ENCODE measurements at regions not wholly inside any gene's neighbourhood (a gene's known extent, or its start where the extent isn't known, plus 50 kb on each side); places are given as distances from the start of the nearest gene placed in this dataset.

DNA sequence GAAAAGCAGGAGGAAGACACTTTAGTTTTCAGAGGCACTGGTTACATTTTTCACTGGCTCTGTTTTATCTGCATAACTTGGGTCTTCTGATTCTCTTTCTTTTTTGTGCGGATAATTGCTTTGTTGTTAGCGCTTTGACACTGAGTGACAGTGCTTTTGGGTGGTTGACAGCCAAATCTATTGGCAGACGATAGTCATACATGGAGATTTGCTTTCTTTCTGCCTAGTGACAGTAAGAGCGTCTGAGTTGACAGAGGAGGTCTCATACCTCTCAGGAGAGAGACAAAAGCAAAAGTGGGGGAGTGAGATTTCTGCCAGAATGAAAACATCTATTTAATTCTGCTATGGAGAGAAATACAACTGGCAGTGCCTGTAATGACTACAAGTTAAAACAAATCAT lies 2278.0 kb upstream of the WWC1 start:
- Histone ChIP-seq H3K36me3 (ENCODE audit: control insufficient read depth, insufficient read depth, low read length) (no peaks in the 10 kb centered on the region), H3K27me3 (replicated peaks; ENCODE audit: control insufficient read depth, insufficient read depth, low read length) (no peaks in the 10 kb centered on the region), H3K4me3 (replicated peaks; ENCODE audit: low read depth, low read length) (no peak overlapping the region)
- TF ChIP-seq, protein P1, sequence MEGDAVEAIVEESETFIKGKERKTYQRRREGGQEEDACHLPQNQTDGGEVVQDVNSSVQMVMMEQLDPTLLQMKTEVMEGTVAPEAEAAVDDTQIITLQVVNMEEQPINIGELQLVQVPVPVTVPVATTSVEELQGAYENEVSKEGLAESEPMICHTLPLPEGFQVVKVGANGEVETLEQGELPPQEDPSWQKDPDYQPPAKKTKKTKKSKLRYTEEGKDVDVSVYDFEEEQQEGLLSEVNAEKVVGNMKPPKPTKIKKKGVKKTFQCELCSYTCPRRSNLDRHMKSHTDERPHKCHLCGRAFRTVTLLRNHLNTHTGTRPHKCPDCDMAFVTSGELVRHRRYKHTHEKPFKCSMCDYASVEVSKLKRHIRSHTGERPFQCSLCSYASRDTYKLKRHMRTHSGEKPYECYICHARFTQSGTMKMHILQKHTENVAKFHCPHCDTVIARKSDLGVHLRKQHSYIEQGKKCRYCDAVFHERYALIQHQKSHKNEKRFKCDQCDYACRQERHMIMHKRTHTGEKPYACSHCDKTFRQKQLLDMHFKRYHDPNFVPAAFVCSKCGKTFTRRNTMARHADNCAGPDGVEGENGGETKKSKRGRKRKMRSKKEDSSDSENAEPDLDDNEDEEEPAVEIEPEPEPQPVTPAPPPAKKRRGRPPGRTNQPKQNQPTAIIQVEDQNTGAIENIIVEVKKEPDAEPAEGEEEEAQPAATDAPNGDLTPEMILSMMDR (IDR thresholded peaks at IDR 0.05; ENCODE audit: insufficient read depth, low read length, poor library complexity, severe bottlenecking): no peak
- no peak for DNase-seq (ENCODE audit: extremely low read depth, insufficient read length)

DNA sequence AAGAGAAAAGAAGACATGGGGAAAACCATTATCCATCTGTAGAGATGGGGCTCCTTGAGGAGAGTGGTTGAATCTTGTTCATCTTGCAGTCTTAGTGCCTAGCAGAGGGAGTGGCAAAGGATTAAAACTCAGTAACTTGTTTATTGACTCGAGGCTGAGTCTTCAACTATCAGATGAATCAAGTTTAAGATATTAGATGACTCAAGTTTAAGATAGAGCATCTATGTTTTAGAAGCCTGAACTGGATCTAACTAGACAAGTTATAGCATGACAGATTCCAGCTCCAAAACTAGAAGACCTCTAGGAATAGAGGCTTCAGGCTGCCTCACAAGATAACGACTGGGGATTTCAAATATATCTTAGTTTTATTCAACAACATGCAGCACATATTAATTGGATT lies 2277.2 kb upstream of the WWC1 start:
- Histone ChIP-seq H3K4me3 (replicated peaks; ENCODE audit: low read depth, low read length) (no peak overlapping the region), H3K27me3 (replicated peaks; ENCODE audit: control insufficient read depth, insufficient read depth, low read length) (no peaks in the 10 kb centered on the region), H3K36me3 (ENCODE audit: control insufficient read depth, insufficient read depth, low read length) (no peaks in the 10 kb centered on the region)
- TF ChIP-seq, protein P1 (IDR thresholded peaks at IDR 0.05; ENCODE audit: insufficient read depth, low read length, poor library complexity, severe bottlenecking): no peak
- no peak for DNase-seq (ENCODE audit: extremely low read depth, insufficient read length)

DNA sequence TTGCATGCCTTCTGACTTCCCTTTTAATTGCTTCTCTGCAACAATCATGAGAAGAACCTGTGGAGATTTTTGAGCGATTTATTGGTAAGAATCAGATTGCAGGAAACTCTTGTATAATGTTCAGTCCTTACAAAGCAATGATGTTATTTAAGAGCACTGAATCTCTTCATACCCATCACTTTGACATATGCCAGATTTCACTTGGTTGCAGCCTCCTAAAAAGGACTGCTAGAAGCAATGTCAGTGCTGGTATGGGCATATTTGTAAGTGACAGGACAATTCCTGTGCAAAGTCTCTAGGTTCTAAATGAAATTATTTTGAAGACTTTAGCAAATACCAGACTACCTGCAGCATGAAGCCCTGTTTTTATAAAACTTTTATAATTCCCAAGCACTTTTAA lies 2272.7 kb upstream of the WWC1 start:
- H3K4me3 ChIP-seq (replicated peaks; ENCODE audit: low read depth, low read length): no peak overlapping the region
- TF ChIP-seq, protein P1 (IDR thresholded peaks at IDR 0.05; ENCODE audit: insufficient read depth, low read length, poor library complexity, severe bottlenecking): no peak
- no peak for DNase-seq (ENCODE audit: extremely low read depth, insufficient read length)
- no peaks in the 10 kb centered on the region for H3K36me3 ChIP-seq (ENCODE audit: control insufficient read depth, insufficient read depth, low read length)
- no peaks in the 10 kb centered on the region for H3K27me3 ChIP-seq (replicated peaks; ENCODE audit: control insufficient read depth, insufficient read depth, low read length)

DNA sequence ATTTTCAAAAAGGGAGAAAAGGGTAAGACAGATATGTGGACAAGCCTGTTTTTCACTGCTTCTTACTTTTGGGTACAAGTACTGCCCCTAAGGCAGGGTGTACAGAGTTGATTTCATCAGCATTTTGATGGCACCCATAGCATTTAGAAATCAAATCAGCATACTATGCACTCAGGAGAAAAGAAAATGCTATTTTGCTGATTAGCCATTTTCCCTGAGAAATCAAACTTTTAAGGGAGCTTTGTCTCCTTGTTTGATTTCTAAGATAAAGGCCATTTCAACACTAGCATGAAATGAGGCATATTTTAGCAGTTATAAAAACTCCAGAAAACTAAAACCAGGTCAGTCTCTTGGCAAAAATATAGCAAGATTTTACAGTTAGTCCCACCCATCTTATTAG lies 2269.4 kb upstream of the WWC1 start:
- H3K36me3 ChIP-seq (ENCODE audit: control insufficient read depth, insufficient read depth, low read length): no peaks in the 10 kb centered on the region
- no peak for DNase-seq (ENCODE audit: extremely low read depth, insufficient read length)
- TF ChIP-seq, protein P1 (IDR thresholded peaks at IDR 0.05; ENCODE audit: insufficient read depth, low read length, poor library complexity, severe bottlenecking): no peak

DNA sequence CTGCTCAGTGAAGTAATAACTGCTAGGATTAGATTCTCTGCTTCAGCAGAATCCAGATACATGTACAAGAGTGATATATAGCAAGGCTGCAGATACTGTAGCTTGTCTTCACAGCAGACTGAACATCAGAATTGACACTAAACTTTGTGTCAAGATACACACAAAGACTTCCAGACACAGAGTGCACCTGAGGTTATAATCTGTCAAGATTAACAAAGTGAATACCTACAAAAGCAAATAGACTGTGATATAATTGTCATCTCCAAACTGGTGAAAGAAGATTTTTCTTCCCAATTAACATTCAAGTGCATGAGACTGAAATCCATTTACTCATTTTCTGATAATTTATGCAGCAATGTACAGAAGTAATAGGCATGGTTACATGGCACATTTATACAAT lies 2266.5 kb upstream of the WWC1 start:
- Histone ChIP-seq H3K36me3 (ENCODE audit: control insufficient read depth, insufficient read depth, low read length) (no peaks in the 10 kb centered on the region), H3K4me3 (replicated peaks; ENCODE audit: low read depth, low read length) (no peak overlapping the region), H3K27me3 (replicated peaks; ENCODE audit: control insufficient read depth, insufficient read depth, low read length) (no peaks in the 10 kb centered on the region)
- TF ChIP-seq, protein P1 (IDR thresholded peaks at IDR 0.05; ENCODE audit: insufficient read depth, low read length, poor library complexity, severe bottlenecking): no peak
- no peak for DNase-seq (ENCODE audit: extremely low read depth, insufficient read length)

More for the DNA sequence above, 2269.4 kb upstream of the WWC1 start:
- H3K27me3 ChIP-seq (replicated peaks; ENCODE audit: control insufficient read depth, insufficient read depth, low read length): no peaks in the 10 kb centered on the region
- no peak overlapping the region for H3K4me3 ChIP-seq (replicated peaks; ENCODE audit: low read depth, low read length)

DNA sequence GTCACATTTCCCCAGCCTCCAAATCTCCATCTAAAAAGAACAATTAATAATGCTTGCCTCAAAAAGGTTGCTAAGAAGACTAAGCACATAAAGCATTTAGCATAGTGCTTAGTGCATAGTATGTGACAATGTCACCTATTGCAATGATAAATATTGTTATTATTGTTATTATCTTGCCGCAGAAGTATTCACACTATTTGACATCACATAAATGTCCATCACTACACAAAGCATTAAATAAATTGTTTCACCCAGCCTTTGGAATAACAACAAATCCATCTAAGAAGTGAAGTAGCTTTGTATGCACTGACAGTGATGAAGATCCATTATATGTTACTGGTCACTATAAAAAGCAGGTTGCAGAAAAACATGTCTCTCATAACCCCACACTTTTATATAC lies 2263.9 kb upstream of the WWC1 start:
- no peaks in the 10 kb centered on the region for H3K27me3 ChIP-seq (replicated peaks; ENCODE audit: control insufficient read depth, insufficient read depth, low read length)
- TF ChIP-seq, protein P1 (IDR thresholded peaks at IDR 0.05; ENCODE audit: insufficient read depth, low read length, poor library complexity, severe bottlenecking): no peak
- H3K36me3 ChIP-seq (ENCODE audit: control insufficient read depth, insufficient read depth, low read length): no peaks in the 10 kb centered on the region
- no peak overlapping the region for H3K4me3 ChIP-seq (replicated peaks; ENCODE audit: low read depth, low read length)
- DNase-seq (ENCODE audit: extremely low read depth, insufficient read length): no peak
